ENCODE measurements at regions not wholly inside any gene's neighbourhood (a gene's known extent, or its start where the extent isn't known, plus 50 kb on each side); places are given as distances from the start of the nearest gene placed in this dataset.

DNA sequence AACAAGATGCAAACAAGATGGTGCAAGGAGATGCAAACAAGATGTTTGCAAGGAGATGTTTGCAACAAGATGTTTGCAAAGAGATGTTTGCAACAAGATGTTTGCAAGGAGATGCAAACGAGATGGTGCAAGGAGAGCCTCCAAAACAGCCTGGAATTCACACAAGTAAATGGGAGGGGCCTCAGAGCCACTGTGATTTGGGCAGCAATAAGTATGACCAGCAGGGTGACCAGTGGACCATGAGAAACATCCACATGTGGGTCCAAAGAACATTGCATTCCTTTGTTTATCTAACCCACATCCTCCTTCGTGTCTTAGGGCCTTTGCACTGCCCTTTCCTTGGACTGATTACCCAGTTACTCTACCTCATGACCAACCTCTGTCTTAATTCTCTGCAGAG, 162.9 kb downstream of the PLPP3 start:
- no peak for DNase-seq

- no peak for DNase-seq
Observed at GRCh38 chr1:56415720-56416119, 163.6 kb downstream of the PLPP3 start.

DNA sequence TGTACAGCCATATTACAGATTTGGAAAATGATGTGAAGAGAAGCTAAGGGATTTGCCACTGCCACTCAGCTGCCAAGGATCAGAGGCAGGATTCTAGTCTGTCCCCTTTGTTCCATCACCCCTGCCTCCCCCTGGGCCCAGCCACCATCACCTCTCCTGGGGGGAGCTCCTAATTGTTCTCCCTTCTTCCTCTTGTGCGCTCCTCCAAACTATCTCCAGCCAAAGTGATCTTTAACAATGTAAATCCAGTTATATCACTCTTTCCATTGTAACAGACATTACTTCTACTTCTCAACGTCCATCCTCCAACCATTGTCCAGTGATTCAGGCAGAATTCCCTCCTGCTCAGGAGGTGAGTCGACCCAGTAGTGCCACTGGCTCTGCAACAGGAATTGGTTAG, 164.1 kb downstream of the PLPP3 start:
- no peak for DNase-seq

GRCh38 chr1:56414728-56415224, 164.6 kb downstream of the PLPP3 start:
- peak; percentile 86 for DNase-seq

DNA sequence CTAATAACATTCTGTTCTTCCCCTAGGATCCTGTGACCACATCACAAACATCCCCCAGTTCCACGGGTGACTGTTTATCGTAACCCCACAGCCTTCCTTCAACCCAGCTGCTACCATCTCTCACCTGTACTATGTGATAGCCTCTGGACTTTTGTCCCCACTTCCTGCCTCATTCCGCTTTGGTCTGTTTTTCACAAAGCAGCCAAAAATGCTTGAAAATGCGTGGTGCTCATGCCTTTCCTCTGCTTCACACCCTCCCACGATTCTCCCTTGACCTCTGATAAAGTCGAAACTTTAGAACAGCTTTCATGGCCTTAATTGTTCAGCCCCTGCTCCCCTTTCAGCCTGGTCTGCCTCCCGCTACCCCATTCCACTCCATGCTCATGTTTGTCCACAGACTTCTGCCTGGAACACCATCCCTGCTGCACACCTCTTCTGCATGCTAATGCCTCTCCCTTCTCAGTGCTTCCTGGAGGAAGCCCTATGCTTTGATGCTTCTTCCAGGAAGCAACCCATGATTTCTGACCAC, 165.6 kb downstream of the PLPP3 start:
- no peak for DNase-seq

GRCh38 chr1:56411484-56412180, 167.7 kb downstream of the PLPP3 start:
- DNase-seq = no peak

DNA sequence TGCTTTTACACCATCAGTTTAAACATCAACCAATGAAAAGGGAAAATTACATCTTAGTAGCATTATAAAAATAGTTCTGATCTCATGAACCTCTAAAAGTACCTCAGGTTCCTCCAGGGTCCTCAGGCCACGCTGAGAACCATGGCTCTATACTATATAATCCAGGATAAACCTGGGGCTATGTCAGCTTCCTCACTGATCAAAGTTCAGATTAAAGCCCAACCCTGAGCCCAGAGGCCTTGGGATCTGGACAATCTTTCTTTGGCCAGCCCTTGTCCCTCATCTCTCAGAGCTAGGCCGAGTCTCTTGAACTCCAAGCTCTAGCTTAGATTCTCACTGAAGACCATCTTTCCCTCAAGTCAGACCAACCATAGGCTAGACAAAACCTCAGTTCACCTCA, 168.3 kb downstream of the PLPP3 start:
- DNase-seq = no peak

- no peak for DNase-seq
Observed at GRCh38 chr1:56410405-56410804, 169.0 kb downstream of the PLPP3 start.

DNA sequence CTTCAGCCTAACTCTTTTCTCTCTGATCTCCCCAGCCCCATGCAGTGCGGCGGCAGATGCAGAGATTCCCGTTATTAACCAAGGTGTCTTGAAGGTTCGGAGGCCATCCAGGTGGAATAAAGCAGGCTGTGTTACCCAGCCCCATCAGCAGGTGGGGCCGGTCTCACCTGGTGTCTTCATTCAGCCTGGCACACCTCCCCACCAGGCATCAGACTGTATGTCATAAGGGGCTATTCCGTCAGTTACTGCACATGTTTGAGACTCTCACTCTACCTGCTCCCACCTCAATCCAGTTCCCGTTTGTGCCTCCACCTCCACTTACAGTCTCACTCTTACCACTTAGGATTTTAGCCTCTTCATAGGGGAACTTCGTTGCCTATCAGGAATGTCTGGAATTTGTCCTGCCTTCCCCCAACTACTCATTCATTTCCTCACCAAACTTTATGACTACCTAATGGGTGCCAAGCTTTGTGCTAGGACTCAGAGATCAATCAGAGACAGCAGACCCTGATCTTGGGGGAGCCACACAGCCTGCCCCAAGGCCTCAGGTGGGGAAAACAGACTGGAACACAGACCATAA, 170.2 kb downstream of the PLPP3 start:
- DNase-seq = no peak

DNA sequence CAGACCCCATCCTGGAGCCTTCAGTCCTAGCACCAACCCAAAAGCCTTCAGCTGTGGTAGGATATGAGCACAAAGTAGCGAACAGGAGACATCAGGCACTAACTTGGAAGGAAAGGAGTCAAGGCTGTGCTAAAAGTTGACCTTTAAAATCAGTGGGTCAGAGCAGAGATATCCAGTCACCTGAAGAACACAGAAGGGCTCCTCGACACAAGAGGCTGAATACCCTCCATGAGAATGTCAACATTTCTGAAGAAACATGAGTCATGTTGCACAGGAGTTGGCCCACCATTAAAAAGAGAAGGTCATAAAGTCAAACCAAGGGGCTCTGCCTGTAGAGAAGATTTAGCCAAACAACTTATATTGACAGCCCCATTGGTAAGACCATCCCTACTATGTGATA, 172.5 kb downstream of the PLPP3 start:
- DNase-seq = no peak

DNA sequence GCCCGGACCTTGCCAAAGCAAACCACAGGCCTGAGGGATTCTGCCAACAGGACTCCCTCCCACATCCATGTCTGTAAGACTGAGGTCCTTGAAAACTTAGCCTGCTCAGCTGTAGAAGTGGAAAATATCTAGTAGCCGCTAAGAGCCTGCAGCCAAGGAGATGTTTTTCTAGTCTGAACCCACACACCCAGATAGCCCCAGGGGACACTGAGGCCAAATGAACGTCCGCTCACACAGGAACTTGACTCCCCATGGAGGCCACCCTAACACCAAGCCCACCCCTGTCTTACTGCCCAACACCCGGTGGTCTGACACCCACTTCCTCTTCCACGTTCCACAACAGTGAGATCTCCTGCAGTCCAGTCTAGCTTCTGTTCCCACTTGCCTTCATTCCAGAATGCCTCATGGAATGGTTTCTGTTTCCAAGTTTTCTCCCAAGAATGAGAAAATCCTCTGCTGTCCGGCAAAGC, 174.8 kb downstream of the PLPP3 start:
- no peak for DNase-seq

GRCh38 chr1:56404066-56404465, 175.3 kb downstream of the PLPP3 start:
- no peak for DNase-seq

DNA sequence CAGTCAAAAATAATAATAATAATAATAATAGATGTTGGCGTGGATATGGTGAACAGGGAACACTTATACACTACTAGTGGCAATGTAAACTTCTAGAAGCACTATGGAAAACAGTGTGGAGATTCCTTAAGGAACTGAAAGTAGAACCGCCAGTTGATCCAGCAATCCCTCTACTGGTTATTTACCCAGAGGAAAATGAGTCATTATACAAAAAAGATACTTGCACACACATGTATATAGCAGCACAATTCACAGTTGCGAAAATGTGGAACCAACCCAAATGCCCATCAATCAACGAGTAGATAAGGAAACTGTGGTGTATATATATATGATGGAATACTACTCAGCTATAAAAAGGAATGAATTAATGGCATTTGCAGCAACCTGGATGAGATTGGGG, 176.0 kb downstream of the PLPP3 start:
- no peak for DNase-seq

DNA sequence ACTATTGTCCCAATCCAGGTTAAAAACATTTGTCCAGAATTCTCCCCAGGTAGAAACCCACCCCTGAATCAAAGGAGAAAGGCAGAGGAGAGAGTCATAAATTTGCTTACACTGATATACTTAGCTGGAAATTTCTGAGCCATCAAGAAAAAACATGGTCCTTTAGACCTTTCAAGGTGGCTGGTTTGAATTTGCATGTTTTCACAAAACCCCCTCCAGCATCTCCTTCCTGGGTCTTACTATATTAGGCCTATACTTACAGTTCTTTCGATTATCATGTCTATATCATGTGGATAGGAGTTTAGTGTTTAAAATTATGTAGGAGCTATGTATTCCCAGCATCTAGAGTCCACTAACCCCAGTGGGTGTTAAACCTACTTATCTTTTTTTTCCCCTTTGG, 178.2 kb downstream of the PLPP3 start:
- DNase-seq = no peak

- no peak for DNase-seq
Observed at GRCh38 chr1:56400526-56400925, 178.8 kb downstream of the PLPP3 start.

- DNase-seq = no peak
Observed at GRCh38 chr1:56399795-56400194, 179.6 kb downstream of the PLPP3 start.

DNA sequence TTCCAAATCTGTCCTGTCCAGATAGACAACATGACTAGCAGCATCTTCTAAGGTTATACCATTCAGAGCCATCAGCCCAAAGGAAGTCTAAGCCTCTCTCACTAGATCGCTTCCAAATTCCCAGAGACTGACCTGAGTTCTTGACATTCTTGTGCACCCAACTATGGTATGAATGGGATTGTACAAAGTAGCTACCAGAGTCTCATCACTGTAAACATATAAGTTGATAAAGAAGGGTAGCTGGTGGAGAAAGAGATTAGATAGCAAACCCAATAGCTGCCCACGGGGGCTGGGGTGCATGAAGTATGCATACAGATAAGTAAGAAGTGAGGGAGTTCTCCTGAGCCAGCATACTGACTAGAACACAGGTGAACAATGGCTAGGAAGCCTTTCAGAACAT, 180.0 kb downstream of the PLPP3 start:
- DNase-seq = no peak

- no peak for DNase-seq
Observed at GRCh38 chr1:56397811-56398231, 181.5 kb downstream of the PLPP3 start.

DNA sequence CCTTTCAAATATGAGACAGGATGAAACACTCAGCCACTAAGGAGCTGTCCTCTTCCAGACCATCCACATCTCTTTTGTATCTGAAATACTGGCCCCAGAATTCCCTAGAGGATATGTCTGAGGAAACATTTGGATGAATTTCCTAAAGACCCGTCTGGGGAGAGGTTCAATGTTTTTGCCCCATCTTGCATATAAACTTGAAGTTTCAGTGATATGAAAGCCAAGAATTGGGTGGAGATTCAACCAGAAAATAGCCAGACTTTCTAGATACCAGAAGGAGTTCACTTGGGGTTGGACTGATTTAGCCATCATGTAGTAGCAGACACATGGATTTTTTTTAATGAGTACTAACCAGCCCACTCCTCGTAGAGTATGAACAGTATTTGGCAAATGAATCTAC, 182.0 kb downstream of the PLPP3 start:
- no peak for DNase-seq

DNA sequence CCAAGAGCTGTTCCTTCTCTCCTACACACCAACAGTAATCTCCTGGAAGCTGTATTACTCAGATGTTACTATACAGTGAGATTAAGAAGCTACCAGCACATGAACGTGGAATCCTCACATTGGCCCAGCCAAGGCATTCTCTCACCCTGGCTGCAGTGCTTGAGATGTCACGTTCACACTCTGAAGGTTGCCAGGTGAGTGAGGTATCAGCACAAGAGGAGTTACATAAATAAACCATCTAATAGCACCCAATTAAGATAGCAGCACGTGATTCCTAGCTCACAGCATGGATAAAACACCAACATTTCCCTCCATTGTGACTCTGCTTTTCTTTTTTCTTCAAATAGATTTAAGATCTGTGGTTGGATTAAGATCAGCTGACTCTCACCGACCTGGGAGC, 182.8 kb downstream of the PLPP3 start:
- no peak for DNase-seq

DNA sequence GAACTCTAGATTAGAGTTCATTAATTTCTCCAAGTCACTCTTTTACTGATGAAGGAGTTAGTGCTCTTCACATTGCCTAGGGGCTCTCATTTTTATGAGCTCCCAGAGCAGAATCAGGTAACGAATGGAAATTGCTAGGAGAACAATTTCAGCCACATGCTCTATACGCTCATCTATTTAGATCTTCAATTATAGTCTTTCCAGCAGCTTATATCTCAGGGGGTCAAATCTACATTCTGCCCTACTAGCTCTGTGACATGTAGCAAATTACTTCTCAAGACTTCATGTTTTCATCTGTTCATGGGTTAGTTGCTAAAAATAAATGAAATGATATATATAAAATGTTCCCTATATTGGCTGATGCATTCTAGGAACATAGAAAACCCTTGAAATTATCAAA, 183.6 kb downstream of the PLPP3 start:
- DNase-seq = no peak

GRCh38 chr1:56394298-56394697, 185.1 kb downstream of the PLPP3 start:
- no peak for DNase-seq

DNA sequence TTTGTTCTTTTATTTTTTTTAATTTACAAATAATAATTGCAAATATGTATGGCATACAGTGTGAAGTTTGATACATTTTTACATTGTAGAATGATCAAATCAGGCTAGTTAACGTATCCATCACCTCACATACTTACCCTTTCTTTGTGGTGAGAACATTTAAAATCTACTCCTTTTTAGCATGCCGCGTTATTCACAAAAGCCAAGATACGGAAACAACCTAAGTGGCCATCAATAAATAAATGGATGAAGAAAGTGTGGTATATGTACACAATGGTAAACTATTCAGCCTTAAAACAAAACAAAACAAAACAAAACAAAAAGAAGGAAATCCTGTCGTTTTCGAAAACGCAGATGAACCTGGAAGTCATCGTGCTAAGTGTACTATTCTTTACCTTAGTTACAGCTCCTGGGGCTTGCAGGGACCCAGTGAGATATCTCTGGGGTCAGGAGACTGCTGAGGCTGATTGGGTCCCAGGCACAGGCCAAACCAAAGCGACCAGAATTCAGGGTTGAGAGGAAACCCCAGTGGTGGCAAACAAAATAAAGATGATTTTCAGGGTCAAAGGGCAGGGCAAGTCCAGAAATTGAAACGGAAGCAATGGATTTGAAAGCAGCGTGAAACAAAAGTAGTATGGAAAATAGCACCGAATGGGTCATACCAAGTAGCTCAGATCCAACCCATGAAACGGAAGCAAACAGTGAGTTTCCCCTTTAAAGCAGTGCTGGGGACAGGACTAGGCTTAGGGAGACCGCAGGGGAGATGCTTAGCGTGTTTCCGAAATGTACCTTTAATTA, 188.2 kb downstream of the PLPP3 start:
- no peak for DNase-seq
